ENCODE measurements at regions not wholly inside any gene's neighbourhood (a gene's known extent, or its start where the extent isn't known, plus 50 kb on each side); places are given as distances from the start of the nearest gene placed in this dataset.
A peak's percentile ranks its signal among the peaks of the same experiment; 100 is the strongest.

- no peak for DNase-seq (ENCODE audit: extremely low spot score)
- TF ChIP-seq CTBP1 (IDR thresholded peaks at IDR 0.05; ENCODE audit: borderline replicate concordance) (no peak), NFRKB (IDR thresholded peaks at IDR 0.05) (no peak), ZNF384 (IDR thresholded peaks at IDR 0.05) (no peak), HDGF (IDR thresholded peaks at IDR 0.05; ENCODE audit: borderline replicate concordance) (no peak), LEF1 (IDR thresholded peaks at IDR 0.05; ENCODE audit: borderline replicate concordance) (no peak), ELF4 (IDR thresholded peaks at IDR 0.05) (no peak), BHLHE40 (IDR thresholded peaks at IDR 0.05; ENCODE audit: borderline replicate concordance) (no peak), L3MBTL2 (conservative IDR thresholded peaks at IDR 0.05) (no peak), SP1 (IDR thresholded peaks at IDR 0.05) (no peak), FOXA1 (IDR thresholded peaks at IDR 0.05) (no peak), ARNT (IDR thresholded peaks at IDR 0.05) (no peak), FOXM1 (IDR thresholded peaks at IDR 0.05; ENCODE audit: borderline replicate concordance) (no peak), FOXK2 (IDR thresholded peaks at IDR 0.05) (no peak), SUZ12 (IDR thresholded peaks at IDR 0.05) (no peak), TARDBP (IDR thresholded peaks at IDR 0.05) (no peak), PKNOX1 (IDR thresholded peaks at IDR 0.05) (no peak)
- CTCF ChIA-PET, result interaction anchor here (0.9 kb wide), 1 partner anchor 11 kb away, joined by 3 read pairs; no protein-coding TSS in a partner anchor
- POLR2A ChIA-PET, result interaction anchor here (1.0 to 1.3 kb wide), 3 partner anchors 8 to 12 kb away, joined by 3 to 4 read pairs (median 4); no protein-coding TSS in a partner anchor
Observed at GRCh38 chr6:168164462-168165061, 85.5 kb upstream of the FRMD1 start.

- no peak for DNase-seq (ENCODE audit: extremely low spot score)
- CTCF ChIA-PET, result no interaction called here
- POLR2A ChIA-PET, result interaction anchor here (0.6 kb wide), 1 partner anchor 69 kb away, joined by 3 read pairs; no protein-coding TSS in a partner anchor
- TF ChIP-seq SUZ12 (IDR thresholded peaks at IDR 0.05) (no peak), CTBP1 (IDR thresholded peaks at IDR 0.05; ENCODE audit: borderline replicate concordance) (no peak), TARDBP (IDR thresholded peaks at IDR 0.05) (no peak), BHLHE40 (IDR thresholded peaks at IDR 0.05; ENCODE audit: borderline replicate concordance) (no peak), FOXA1 (IDR thresholded peaks at IDR 0.05) (no peak), L3MBTL2 (conservative IDR thresholded peaks at IDR 0.05) (no peak), FOXK2 (IDR thresholded peaks at IDR 0.05) (no peak), NFRKB (IDR thresholded peaks at IDR 0.05) (no peak), FOXM1 (IDR thresholded peaks at IDR 0.05; ENCODE audit: borderline replicate concordance) (no peak), PKNOX1 (IDR thresholded peaks at IDR 0.05) (no peak), ZNF384 (IDR thresholded peaks at IDR 0.05) (no peak), ELF4 (IDR thresholded peaks at IDR 0.05) (no peak), ARNT (IDR thresholded peaks at IDR 0.05) (no peak), HDGF (IDR thresholded peaks at IDR 0.05; ENCODE audit: borderline replicate concordance) (no peak), LEF1 (IDR thresholded peaks at IDR 0.05; ENCODE audit: borderline replicate concordance) (no peak), SP1 (IDR thresholded peaks at IDR 0.05) (no peak)
Observed at GRCh38 chr6:168163096-168163731, 84.2 kb upstream of the FRMD1 start.

- TF ChIP-seq FOXM1 (IDR thresholded peaks at IDR 0.05; ENCODE audit: borderline replicate concordance) (no peak), TARDBP (IDR thresholded peaks at IDR 0.05) (no peak), ARNT (IDR thresholded peaks at IDR 0.05) (no peak), HDGF (IDR thresholded peaks at IDR 0.05; ENCODE audit: borderline replicate concordance) (no peak), BHLHE40 (IDR thresholded peaks at IDR 0.05; ENCODE audit: borderline replicate concordance) (no peak)
- ChIA-PET POLR2A (interaction anchor here (0.6 kb wide), 1 partner anchor 70 kb away, joined by 3 read pairs; no protein-coding TSS in a partner anchor), CTCF (interaction anchor here (1.2 kb wide), 1 partner anchor 39 kb away, joined by 3 read pairs; no protein-coding TSS in a partner anchor)
- DNase-seq (ENCODE audit: extremely low spot score), result no peak
Observed at GRCh38 chr6:168162366-168162765, 83.4 kb upstream of the FRMD1 start.

GRCh38 chr6:168161371-168161750 lies 82.3 kb upstream of the FRMD1 start:
- ChIA-PET CTCF (no interaction called here), POLR2A (no interaction called here)
- TF ChIP-seq ZNF384 (IDR thresholded peaks at IDR 0.05), result no peak
- TF ChIP-seq TARDBP (IDR thresholded peaks at IDR 0.05), result no peak
- TF ChIP-seq FOXM1 (IDR thresholded peaks at IDR 0.05; ENCODE audit: borderline replicate concordance), result no peak
- no peak for TF ChIP-seq CTBP1 (IDR thresholded peaks at IDR 0.05; ENCODE audit: borderline replicate concordance)
- TF ChIP-seq SP1 (IDR thresholded peaks at IDR 0.05), result no peak
- no peak for TF ChIP-seq ARNT (IDR thresholded peaks at IDR 0.05)
- TF ChIP-seq NFRKB (IDR thresholded peaks at IDR 0.05), result no peak
- no peak for TF ChIP-seq BHLHE40 (IDR thresholded peaks at IDR 0.05; ENCODE audit: borderline replicate concordance)
- no peak for TF ChIP-seq ELF4 (IDR thresholded peaks at IDR 0.05)
- TF ChIP-seq SUZ12 (IDR thresholded peaks at IDR 0.05), result no peak
- no peak for TF ChIP-seq FOXK2 (IDR thresholded peaks at IDR 0.05)
- no peak for TF ChIP-seq FOXA1 (IDR thresholded peaks at IDR 0.05)
- TF ChIP-seq PKNOX1 (IDR thresholded peaks at IDR 0.05), result no peak
- TF ChIP-seq LEF1 (IDR thresholded peaks at IDR 0.05; ENCODE audit: borderline replicate concordance), result no peak
- DNase-seq (ENCODE audit: extremely low spot score), result no peak

GRCh38 chr6:168160506-168161370 lies 81.7 kb upstream of the FRMD1 start:
- POLR2A ChIA-PET, result no interaction called here
- no peak for TF ChIP-seq SP1 (IDR thresholded peaks at IDR 0.05)
- 0 out of 2 replicates have a peak, but pooled peaks have one; percentile 20 for TF ChIP-seq L3MBTL2 (conservative IDR thresholded peaks at IDR 0.05)
- no peak for TF ChIP-seq BHLHE40 (IDR thresholded peaks at IDR 0.05; ENCODE audit: borderline replicate concordance)
- no peak for DNase-seq (ENCODE audit: extremely low spot score)
- CTCF ChIA-PET, result no interaction called here
